PC-3 (cell line): ENCODE measurements at regions not wholly inside any gene's neighbourhood (a gene's known extent, or its start where the extent isn't known, plus 50 kb on each side); places are given as distances from the start of the nearest gene placed in this dataset.

Experiments
- EZH2 ChIP-seq: fragments of 300-600 bp; sonication (generic); IDR thresholded peaks from one replicate; pipeline ENCODE4 v1.6.1; 2017; ENCODE audit warnings: antibody characterized with exemption, mild to moderate bottlenecking, low read length; ENCODE audit not compliant: unreplicated experiment
- EZH2phosphoT487 ChIP-seq: fragments of 300-600 bp; sonication (generic); IDR thresholded peaks from 2 replicates; pipeline ENCODE4 v1.6.1; 2018; ENCODE audit warnings: mild to moderate bottlenecking, antibody characterized with exemption, low read length, borderline replicate concordance

DNA sequence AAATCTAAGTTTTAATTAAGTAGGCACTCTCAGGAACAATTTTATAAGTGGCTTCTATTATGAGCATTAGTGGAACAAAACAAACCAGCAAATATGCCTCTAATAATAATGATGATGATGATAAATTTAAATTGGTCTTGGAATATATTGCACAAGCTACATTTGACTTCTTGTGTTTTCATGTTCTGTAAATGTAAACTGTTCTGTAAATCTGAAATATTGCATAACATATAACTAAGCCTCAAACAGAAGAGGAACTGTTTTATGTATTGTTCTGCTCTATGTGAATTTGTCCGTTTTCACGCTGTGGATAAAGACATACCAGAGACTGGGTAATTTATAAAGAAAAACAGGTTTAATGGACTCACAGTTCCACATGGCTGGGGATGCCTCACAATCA, 625.2 kb upstream of the CELF2 start:
- TF ChIP-seq EZH2phosphoT487 (no peak), EZH2 (no peak)
